ENCODE measurements at regions not wholly inside any gene's neighbourhood (a gene's known extent, or its start where the extent isn't known, plus 50 kb on each side); places are given as distances from the start of the nearest gene placed in this dataset.

DNA sequence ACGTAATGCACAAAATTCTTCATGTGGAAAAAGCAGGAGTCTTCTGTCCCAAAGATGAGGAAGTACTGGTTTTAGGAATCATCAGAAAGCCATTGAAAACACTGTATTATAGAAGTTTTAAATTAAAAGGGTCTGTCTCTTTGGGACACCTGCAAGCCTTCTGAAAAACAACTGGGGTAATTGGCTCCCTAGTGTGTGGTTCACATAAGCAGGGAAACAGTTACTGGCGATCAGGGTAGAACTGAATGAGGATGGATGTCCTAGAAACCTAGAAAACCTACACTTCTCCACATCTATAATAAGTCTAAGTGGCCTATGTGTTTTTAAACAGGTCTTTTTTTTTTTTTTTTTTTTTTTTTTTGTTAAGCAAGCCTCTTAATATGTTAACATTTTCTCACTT is 945.5 kb upstream of the PCDH10 start:
- Histone ChIP-seq H3K79me2 (ENCODE audit: insufficient read depth, low read length) (no peaks in the 10 kb centered on the region), H3K4me3 (replicated peaks in 1 of 2; ENCODE audit: low read depth in 1 of 2, low read length in 2 of 2) (no peak overlapping the region), H3K9ac (ENCODE audit: low read length) (no peak overlapping the region), H3K27me3 (ENCODE audit: insufficient read depth, low read length) (no peaks in the 10 kb centered on the region), H3K27ac (ENCODE audit: low read depth, low read length) (no peak overlapping the region), H3K9me3 (ENCODE audit: control insufficient read depth in 1 of 2, insufficient read depth in 1 of 2, low read depth in 1 of 2, low read length in 2 of 2) (no peaks in the 10 kb centered on the region), H2AFZ (ENCODE audit: low read depth, low read length, poor library complexity, severe bottlenecking) (no peak overlapping the region), H4K20me1 (ENCODE audit: insufficient read depth) (no peaks in the 10 kb centered on the region; the same call in 1 of the 2 replicates), H3K4me2 (ENCODE audit: low read length) (no peak overlapping the region), H3K4me1 (ENCODE audit: control insufficient read depth in 1 of 2, insufficient read depth in 2 of 2, low read length in 2 of 2) (no peaks in the 10 kb centered on the region), H3K36me3 (ENCODE audit: control insufficient read depth in 1 of 2, insufficient read depth in 2 of 2, low read length in 2 of 2) (no peaks in the 10 kb centered on the region), H3K9me2 (ENCODE audit: insufficient read depth) (no peaks in the 10 kb centered on the region)
- DNase-seq (ENCODE audit: low read depth, low spot score) (no peak), ATAC-seq (no peak)
- TF ChIP-seq ELF1 (IDR thresholded peaks at IDR 0.05; ENCODE audit: borderline replicate concordance, low read depth) (no peak), SRF (IDR thresholded peaks at IDR 0.05; ENCODE audit: low read depth) (no peak), JUND (IDR thresholded peaks at IDR 0.05) (no peak), ZNF274 (IDR thresholded peaks at IDR 0.05; ENCODE audit: low read depth, low read length) (no peak)
- TF ChIP-seq, protein P1, sequence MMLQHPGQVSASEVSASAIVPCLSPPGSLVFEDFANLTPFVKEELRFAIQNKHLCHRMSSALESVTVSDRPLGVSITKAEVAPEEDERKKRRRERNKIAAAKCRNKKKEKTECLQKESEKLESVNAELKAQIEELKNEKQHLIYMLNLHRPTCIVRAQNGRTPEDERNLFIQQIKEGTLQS (IDR thresholded peaks at IDR 0.05), result no peak
- no TSS peak for BruUV-seq (replicated peaks)
- ChIA-PET CTCF (no interaction called here), POLR2A (no interaction called here), RAD21 (ENCODE audit: low non-redundant PET in 1 of 2, low total read pairs in 2 of 2, uncharacterized antibody in 2 of 2, unreplicated experiment in 2 of 2) (no interaction called here)
- intact Hi-C loops (cut with micrococcal nuclease), result no loop called here

DNA sequence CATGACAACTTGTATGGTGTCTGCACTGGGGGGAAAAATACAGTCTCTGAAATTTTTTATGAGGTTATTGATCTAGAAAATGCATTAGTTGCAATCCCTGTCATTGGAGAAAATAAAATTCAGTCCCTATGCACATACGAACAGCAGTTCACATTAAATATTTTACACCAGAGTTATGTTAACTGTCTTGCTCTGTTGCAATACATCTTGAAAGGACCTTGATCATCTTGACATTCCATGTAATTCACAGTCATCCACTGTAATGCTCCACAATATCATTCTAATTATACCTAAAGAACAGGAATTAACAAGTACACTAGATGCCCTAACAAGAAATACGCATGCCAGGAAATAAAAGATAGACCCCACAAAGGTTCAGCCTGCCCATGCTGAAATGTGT is 934.6 kb upstream of the PCDH10 start:
- H2AFZ ChIP-seq (ENCODE audit: low read depth, low read length, poor library complexity, severe bottlenecking), result no peak overlapping the region
- DNase-seq (ENCODE audit: low read depth, low spot score) (no peak), ATAC-seq (no peak)
- intact Hi-C loops (cut with micrococcal nuclease), result no loop called here
- no peaks in the 10 kb centered on the region for H3K9me2 ChIP-seq (ENCODE audit: insufficient read depth)
- POLR2A ChIA-PET, result no interaction called here
- peaks cover 0 to 18% of the 10 kb centered on the region in 2 experiments; a peak in 2 of 4 replicates for H3K4me1 ChIP-seq (ENCODE audit: control insufficient read depth in 1 of 2, insufficient read depth in 2 of 2, low read length in 2 of 2)
- no peaks in the 10 kb centered on the region for H3K36me3 ChIP-seq (ENCODE audit: control insufficient read depth in 1 of 2, insufficient read depth in 2 of 2, low read length in 2 of 2)
- H3K79me2 ChIP-seq (ENCODE audit: insufficient read depth, low read length), result no peaks in the 10 kb centered on the region
- H4K20me1 ChIP-seq (ENCODE audit: insufficient read depth), result no peaks in the 10 kb centered on the region
- TF ChIP-seq POLR2AphosphoS5 (IDR thresholded peaks at IDR 0.05; ENCODE audit: low read depth, low read length) (no peak), TCF7L2 (IDR thresholded peaks at IDR 0.05; ENCODE audit: borderline replicate concordance, extremely low read depth, insufficient read depth, insufficient read length) (no peak), YY1 (IDR thresholded peaks at IDR 0.05; ENCODE audit: extremely low read depth, insufficient replicate concordance, low read depth, low read length) (no peak), CBX3 (IDR thresholded peaks at IDR 0.05; ENCODE audit: low read depth) (no peak), EZH2 (IDR thresholded peaks at IDR 0.05) (no peak), ELF1 (IDR thresholded peaks at IDR 0.05; ENCODE audit: borderline replicate concordance, low read depth) (no peak), SIN3A (IDR thresholded peaks at IDR 0.05; ENCODE audit: low read depth) (no peak), FOSL1 (IDR thresholded peaks at IDR 0.05; ENCODE audit: low read depth) (no peak), EGR1 (IDR thresholded peaks at IDR 0.05; ENCODE audit: low read depth) (no peak), JUND (IDR thresholded peaks at IDR 0.05) (no peak), SRF (IDR thresholded peaks at IDR 0.05; ENCODE audit: low read depth) (no peak), ZFX (IDR thresholded peaks at IDR 0.05) (no peak), SP1 (IDR thresholded peaks at IDR 0.05; ENCODE audit: low read depth) (no peak), EZH2phosphoT487 (IDR thresholded peaks at IDR 0.05; ENCODE audit: borderline replicate concordance) (no peak), CEBPB (IDR thresholded peaks at IDR 0.05; ENCODE audit: low read depth) (no peak)
- TF ChIP-seq, protein P2, sequence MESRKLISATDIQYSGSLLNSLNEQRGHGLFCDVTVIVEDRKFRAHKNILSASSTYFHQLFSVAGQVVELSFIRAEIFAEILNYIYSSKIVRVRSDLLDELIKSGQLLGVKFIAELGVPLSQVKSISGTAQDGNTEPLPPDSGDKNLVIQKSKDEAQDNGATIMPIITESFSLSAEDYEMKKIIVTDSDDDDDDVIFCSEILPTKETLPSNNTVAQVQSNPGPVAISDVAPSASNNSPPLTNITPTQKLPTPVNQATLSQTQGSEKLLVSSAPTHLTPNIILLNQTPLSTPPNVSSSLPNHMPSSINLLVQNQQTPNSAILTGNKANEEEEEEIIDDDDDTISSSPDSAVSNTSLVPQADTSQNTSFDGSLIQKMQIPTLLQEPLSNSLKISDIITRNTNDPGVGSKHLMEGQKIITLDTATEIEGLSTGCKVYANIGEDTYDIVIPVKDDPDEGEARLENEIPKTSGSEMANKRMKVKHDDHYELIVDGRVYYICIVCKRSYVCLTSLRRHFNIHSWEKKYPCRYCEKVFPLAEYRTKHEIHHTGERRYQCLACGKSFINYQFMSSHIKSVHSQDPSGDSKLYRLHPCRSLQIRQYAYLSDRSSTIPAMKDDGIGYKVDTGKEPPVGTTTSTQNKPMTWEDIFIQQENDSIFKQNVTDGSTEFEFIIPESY (IDR thresholded peaks at IDR 0.05; ENCODE audit: extremely low read depth, insufficient replicate concordance, low read length), result no peak
- no TSS peak for BruUV-seq (replicated peaks)
- RAD21 ChIA-PET (ENCODE audit: low non-redundant PET in 1 of 2, low total read pairs in 2 of 2, uncharacterized antibody in 2 of 2, unreplicated experiment in 2 of 2), result no interaction called here
- no peak overlapping the region for H3K4me2 ChIP-seq (ENCODE audit: low read length)
- no peaks in the 10 kb centered on the region for H3K9me3 ChIP-seq (ENCODE audit: control insufficient read depth in 1 of 2, insufficient read depth in 1 of 2, low read depth in 1 of 2, low read length in 2 of 2)
- H3K27me3 ChIP-seq (ENCODE audit: insufficient read depth, low read length), result no peaks in the 10 kb centered on the region
- CTCF ChIA-PET, result no interaction called here
- no peak overlapping the region for H3K4me3 ChIP-seq (replicated peaks in 1 of 2; ENCODE audit: low read depth in 1 of 2, low read length in 2 of 2)
- no peak overlapping the region for H3K27ac ChIP-seq (ENCODE audit: low read depth, low read length)
- no peak overlapping the region for H3K9ac ChIP-seq (ENCODE audit: low read length)
